ENCODE measurements at regions not wholly inside any gene's neighbourhood (a gene's known extent, or its start where the extent isn't known, plus 50 kb on each side); places are given as distances from the start of the nearest gene placed in this dataset.

DNA sequence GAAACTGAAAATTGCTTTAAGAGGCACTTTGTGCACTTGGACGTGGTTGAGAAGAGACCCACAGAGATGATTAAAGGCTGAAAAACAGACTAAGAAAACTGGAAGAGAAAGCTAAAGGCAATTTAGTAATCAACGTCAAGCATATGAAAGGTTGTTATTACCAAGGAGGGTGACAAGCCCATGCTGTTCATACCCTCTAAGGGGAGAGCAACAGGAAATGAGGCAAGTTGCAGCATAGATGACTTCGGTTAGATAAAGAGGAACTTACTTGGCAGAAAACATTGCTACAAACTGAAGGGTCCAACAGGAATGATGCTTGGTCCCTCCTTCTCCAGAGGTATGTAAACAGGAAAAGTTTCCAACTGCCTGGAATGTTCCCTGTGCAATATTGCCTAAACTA, 107.8 kb downstream of the DUSP6 start:
- no peak for TF ChIP-seq EZH2phosphoT487 (IDR thresholded peaks at IDR 0.05; ENCODE audit: borderline replicate concordance, low read depth, low read length)
- TF ChIP-seq, protein P1, sequence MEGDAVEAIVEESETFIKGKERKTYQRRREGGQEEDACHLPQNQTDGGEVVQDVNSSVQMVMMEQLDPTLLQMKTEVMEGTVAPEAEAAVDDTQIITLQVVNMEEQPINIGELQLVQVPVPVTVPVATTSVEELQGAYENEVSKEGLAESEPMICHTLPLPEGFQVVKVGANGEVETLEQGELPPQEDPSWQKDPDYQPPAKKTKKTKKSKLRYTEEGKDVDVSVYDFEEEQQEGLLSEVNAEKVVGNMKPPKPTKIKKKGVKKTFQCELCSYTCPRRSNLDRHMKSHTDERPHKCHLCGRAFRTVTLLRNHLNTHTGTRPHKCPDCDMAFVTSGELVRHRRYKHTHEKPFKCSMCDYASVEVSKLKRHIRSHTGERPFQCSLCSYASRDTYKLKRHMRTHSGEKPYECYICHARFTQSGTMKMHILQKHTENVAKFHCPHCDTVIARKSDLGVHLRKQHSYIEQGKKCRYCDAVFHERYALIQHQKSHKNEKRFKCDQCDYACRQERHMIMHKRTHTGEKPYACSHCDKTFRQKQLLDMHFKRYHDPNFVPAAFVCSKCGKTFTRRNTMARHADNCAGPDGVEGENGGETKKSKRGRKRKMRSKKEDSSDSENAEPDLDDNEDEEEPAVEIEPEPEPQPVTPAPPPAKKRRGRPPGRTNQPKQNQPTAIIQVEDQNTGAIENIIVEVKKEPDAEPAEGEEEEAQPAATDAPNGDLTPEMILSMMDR (conservative IDR thresholded peaks at IDR 0.05; ENCODE audit: low read length): no peak
